Naive thymus-derived CD4-positive, alpha-beta T cell (primary cell): ENCODE measurements at regions not wholly inside any gene's neighbourhood (a gene's known extent, or its start where the extent isn't known, plus 50 kb on each side); places are given as distances from the start of the nearest gene placed in this dataset.
"Not testable (repeated sequence)": the region's sequence is repeated elsewhere in the genome, so short reads cannot be mapped to it uniquely, and the experiment has no call there.

Experiments used
- ATAC-seq: fragments of 150-1000 bp; cut with Tn5 transposase; 2 replicates; pipeline ENCODE4 v1.10.0; 2021; ENCODE audit warnings: mild to moderate bottlenecking, moderate library complexity
- CTCF ChIA-PET: fragments of 350-600 bp; sonication (Branson Sonifier 250); formaldehyde crosslinking; loops from one replicate; lab custom pipeline; 2021; ENCODE audit warnings: antibody characterized with exemption; lab: Charles Lee
- POLR2A ChIA-PET: fragments of 350-600 bp; sonication (Branson Sonifier 250); formaldehyde crosslinking; loops from one replicate; lab custom pipeline; 2021; ENCODE audit warnings: antibody characterized with exemption, inconsistent platforms; lab: Charles Lee
- DNase-seq, 9 donors: peaks; one replicate each; pipeline versions ENCODE4 v3.0.0 to v3.0.0-alpha.2; 2020 to 2022; ENCODE audit warnings: mixed read lengths in 1 of 9
- H3K27ac ChIP-seq: one replicate; pipeline ENCODE4 v1.7.0; 2013; ENCODE audit warnings: mild to moderate bottlenecking, low read depth, low read length, moderate library complexity
- H3K27me3 ChIP-seq, 2 donors: one replicate each; pipeline ENCODE4 v1.7.0; 2013; ENCODE audit warnings: low read length in 2 of 2, mild to moderate bottlenecking in 2 of 2, moderate library complexity in 2 of 2; ENCODE audit not compliant: control insufficient read depth in 2 of 2, insufficient read depth in 2 of 2
- H3K36me3 ChIP-seq, 3 experiments: 1 replicate in 2 of 3; 2 replicates in 1 of 3; pipeline ENCODE4 v1.7.0; 2013; ENCODE audit warnings: low read length in 3 of 3, mild to moderate bottlenecking in 3 of 3, moderate library complexity in 1 of 3; ENCODE audit not compliant: insufficient read depth in 3 of 3, control insufficient read depth in 2 of 3
- H3K4me1 ChIP-seq, 2 donors: one replicate each; pipeline ENCODE4 v1.7.0; 2013; ENCODE audit warnings: low read length in 2 of 2, mild to moderate bottlenecking in 2 of 2, moderate library complexity in 1 of 2; ENCODE audit not compliant: control insufficient read depth in 2 of 2, insufficient read depth in 2 of 2
- H3K4me3 ChIP-seq: 2 replicates; pipeline ENCODE4 v1.7.0; 2013; ENCODE audit warnings: mild to moderate bottlenecking, low read length
- H3K9me3 ChIP-seq, 3 experiments: 1 replicate in 2 of 3; 2 replicates in 1 of 3; pipeline ENCODE4 v1.7.0; 2013; ENCODE audit warnings: low read length in 3 of 3; ENCODE audit not compliant: control insufficient read depth in 2 of 3
- H3K27ac Mint-ChIP-seq, 9 donors: one replicate each; pipeline ENCODE4 v1.8.0; 2020 to 2022; ENCODE audit warnings: mixed read lengths in 9 of 9, mild to moderate bottlenecking in 8 of 9, moderate library complexity in 5 of 9, inconsistent platforms in 2 of 9
- H3K27me3 Mint-ChIP-seq, 5 donors: one replicate each; pipeline ENCODE4 v1.8.0; 2021 to 2022; ENCODE audit warnings: mixed read lengths in 5 of 5, mild to moderate bottlenecking in 1 of 5
- H3K36me3 Mint-ChIP-seq, 5 donors: one replicate each; pipeline ENCODE4 v1.8.0; 2020 to 2022; ENCODE audit warnings: mixed read lengths in 5 of 5, mild to moderate bottlenecking in 3 of 5, inconsistent platforms in 1 of 5
- H3K4me1 Mint-ChIP-seq, 7 donors: one replicate each; pipeline ENCODE4 v1.8.0; 2020 to 2022; ENCODE audit warnings: mixed read lengths in 7 of 7, mild to moderate bottlenecking in 3 of 7, inconsistent platforms in 1 of 7
- H3K4me3 Mint-ChIP-seq, 10 donors: one replicate each; pipeline ENCODE4 v1.8.0; 2020 to 2022; ENCODE audit warnings: mild to moderate bottlenecking in 10 of 10, mixed read lengths in 10 of 10, moderate library complexity in 6 of 10, inconsistent platforms in 2 of 10
- H3K9me3 Mint-ChIP-seq, 11 donors: one replicate each; pipeline ENCODE4 v1.8.0; 2020 to 2022; ENCODE audit warnings: mixed read lengths in 11 of 11, mild to moderate bottlenecking in 4 of 11, inconsistent platforms in 1 of 11, moderate library complexity in 1 of 11
- intact Hi-C, 2 donors: fragments of 100-400 bp; cut with micrococcal nuclease; formaldehyde crosslinking; loops; one replicate each; pipeline ENCODE4 v1.15.1; 2023

DNA sequence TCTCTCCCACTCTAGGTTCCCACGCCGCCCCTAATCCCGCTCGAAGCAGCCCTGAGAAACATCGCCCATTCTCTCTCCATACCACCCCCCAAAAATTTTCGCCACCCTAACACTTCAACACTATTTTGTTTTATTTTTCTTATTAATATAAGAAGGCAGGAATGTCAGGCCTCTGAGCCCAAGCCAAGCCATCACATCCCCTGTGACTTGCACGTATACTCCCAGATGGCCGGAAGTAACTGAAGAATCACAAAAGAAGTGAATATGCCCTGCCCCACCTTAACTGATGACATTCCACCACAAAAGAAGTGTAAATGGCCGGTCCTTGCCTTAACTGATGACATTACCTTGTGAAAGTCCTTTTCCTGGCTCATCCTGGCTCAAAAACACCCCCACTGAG is 127.2 kb upstream of the ADCY2 start:
- H3K27me3 Mint-ChIP-seq, H3K9me3 Mint-ChIP-seq, H3K4me1 ChIP-seq, H3K4me3 Mint-ChIP-seq, H3K36me3 Mint-ChIP-seq, H3K27ac ChIP-seq, H3K36me3 ChIP-seq, H3K4me3 ChIP-seq, DNase-seq, H3K27ac Mint-ChIP-seq, H3K9me3 ChIP-seq, CTCF ChIA-PET, intact Hi-C loops, H3K27me3 ChIP-seq, H3K4me1 Mint-ChIP-seq, ATAC-seq, POLR2A ChIA-PET: not testable (repeated sequence)

DNA sequence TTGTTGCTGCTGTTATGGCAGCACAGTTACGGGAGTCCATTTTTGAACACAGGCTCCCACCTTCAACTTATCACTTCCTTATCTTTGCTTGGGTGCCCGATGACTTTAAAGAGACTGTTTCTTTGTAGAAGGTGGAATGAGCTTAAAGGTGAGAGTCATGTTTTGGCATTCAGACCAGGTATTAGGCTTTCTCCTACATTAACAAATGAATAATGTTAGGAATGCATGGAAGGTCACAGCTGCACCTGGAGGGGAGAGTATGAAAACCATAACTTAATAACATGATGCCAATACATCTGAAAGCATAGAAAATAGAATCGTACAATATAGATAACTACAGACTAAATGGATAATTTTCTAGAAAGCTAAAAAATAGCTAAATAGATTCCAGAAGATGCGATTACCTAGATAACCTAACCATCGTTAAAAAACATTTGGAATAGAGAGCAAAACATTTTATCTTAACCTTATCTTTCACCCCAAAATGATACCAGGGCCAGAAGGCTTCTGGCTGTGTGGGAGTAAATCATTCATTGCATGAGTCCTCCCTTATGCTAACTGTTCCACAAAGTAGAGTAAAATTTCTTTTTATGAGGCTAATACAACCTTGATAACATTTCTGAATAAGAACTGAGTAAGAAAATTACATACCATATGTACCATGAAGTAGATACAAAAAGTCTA is 126.2 kb upstream of the ADCY2 start:
- POLR2A ChIA-PET, result no interaction called here
- DNase-seq (no peak), ATAC-seq (no peak)
- H3K4me3 ChIP-seq, result no peak overlapping the region
- no peaks in the 10 kb centered on the region for H3K9me3 ChIP-seq
- Mint-ChIP-seq H3K36me3 (no peaks in the 10 kb centered on the region), H3K9me3 (peaks cover 0 to 3% (median 0%) of the 10 kb centered on the region in 11 donors), H3K27me3 (no peaks in the 10 kb centered on the region), H3K4me1 (no peaks in the 10 kb centered on the region), H3K27ac (no peak overlapping the region), H3K4me3 (no peak overlapping the region)
- intact Hi-C loops, result no loop called here
- CTCF ChIA-PET, result no interaction called here
- no peaks in the 10 kb centered on the region for H3K36me3 ChIP-seq
- H3K27me3 ChIP-seq, result no peaks in the 10 kb centered on the region
- no peak overlapping the region for H3K27ac ChIP-seq
- H3K4me1 ChIP-seq, result no peaks in the 10 kb centered on the region

DNA sequence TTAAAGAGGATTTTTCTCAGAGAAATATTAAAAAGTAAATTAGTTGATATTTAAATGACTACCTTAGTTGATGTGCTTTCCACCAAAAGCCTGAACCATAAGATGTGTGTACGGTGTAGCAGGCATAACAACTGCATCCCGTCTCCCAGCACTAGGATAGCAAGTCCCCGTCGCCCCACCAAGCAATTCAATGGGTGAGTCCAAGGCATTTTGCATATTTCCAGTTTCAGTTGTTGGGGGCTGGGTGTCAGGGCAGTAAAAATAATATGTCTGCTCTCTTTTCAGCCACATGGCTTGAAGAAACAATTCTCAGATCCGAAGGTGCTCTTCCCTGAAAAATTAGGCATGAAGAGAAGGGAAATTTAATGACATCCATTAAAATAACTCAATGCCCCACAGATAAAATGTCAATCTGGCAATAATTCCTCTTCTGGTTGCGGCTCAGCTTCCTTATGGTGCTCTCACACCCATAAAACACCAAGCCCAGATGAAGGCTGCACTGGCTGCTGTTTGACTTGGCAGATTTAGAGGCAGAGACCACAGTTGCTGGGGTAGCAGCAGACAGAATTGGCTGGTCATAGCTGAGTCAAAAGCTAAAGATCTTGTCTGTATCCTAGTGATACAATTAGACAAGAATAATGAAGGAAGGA is 124.4 kb upstream of the ADCY2 start:
- peaks cover 0 to 4% (median 0%) of the 10 kb centered on the region in 11 donors for H3K9me3 Mint-ChIP-seq
- Histone ChIP-seq H3K27ac (no peak overlapping the region), H3K9me3 (no peaks in the 10 kb centered on the region), H3K36me3 (no peaks in the 10 kb centered on the region), H3K4me1 (no peaks in the 10 kb centered on the region), H3K27me3 (no peaks in the 10 kb centered on the region), H3K4me3 (no peak overlapping the region)
- ChIA-PET CTCF (no interaction called here), POLR2A (no interaction called here)
- no peaks in the 10 kb centered on the region for H3K36me3 Mint-ChIP-seq
- H3K4me3 Mint-ChIP-seq, result no peak overlapping the region
- intact Hi-C loops, result no loop called here
- H3K4me1 Mint-ChIP-seq, result no peaks in the 10 kb centered on the region
- H3K27ac Mint-ChIP-seq, result no peak overlapping the region
- ATAC-seq (no peak), DNase-seq (no peak)
- H3K27me3 Mint-ChIP-seq, result no peaks in the 10 kb centered on the region

DNA sequence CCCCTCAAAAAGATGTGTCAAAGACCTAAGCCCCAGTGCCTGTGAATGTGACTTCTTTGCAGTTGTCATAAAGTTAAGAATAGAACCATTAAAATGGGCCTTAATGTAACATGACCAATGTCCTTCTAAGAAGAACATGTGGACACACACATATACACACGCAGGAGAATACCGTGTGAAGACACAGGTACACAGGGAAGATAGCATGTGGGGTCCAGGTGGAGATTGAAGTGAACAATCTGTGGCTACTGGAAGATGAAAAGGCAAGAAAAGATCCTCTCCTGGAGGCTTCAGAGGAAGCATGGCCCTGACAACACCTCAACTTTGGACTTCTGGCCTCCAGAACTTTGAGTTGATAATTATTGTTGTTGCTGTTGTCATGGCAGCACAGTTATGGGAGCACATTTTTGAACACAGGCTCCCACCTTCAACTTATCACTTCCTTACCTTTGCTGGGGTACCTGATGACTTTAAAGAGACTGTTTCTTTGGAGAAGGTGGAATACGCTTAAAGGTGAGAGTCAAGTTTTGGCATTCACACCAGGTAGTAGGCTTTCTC is 123.5 kb upstream of the ADCY2 start:
- Histone ChIP-seq H3K9me3 (no peaks in the 10 kb centered on the region), H3K4me1 (no peaks in the 10 kb centered on the region), H3K36me3 (no peaks in the 10 kb centered on the region), H3K27ac (no peak overlapping the region), H3K4me3 (no peak overlapping the region), H3K27me3 (no peaks in the 10 kb centered on the region)
- Mint-ChIP-seq H3K4me3 (no peak overlapping the region), H3K27ac (no peak overlapping the region), H3K9me3 (peaks cover 0 to 4% (median 0%) of the 10 kb centered on the region in 11 donors), H3K27me3 (no peaks in the 10 kb centered on the region), H3K36me3 (no peaks in the 10 kb centered on the region), H3K4me1 (no peaks in the 10 kb centered on the region)
- intact Hi-C loops, result no loop called here
- POLR2A ChIA-PET, result no interaction called here
- ATAC-seq, result no peak
- CTCF ChIA-PET, result no interaction called here
- no peak for DNase-seq

DNA sequence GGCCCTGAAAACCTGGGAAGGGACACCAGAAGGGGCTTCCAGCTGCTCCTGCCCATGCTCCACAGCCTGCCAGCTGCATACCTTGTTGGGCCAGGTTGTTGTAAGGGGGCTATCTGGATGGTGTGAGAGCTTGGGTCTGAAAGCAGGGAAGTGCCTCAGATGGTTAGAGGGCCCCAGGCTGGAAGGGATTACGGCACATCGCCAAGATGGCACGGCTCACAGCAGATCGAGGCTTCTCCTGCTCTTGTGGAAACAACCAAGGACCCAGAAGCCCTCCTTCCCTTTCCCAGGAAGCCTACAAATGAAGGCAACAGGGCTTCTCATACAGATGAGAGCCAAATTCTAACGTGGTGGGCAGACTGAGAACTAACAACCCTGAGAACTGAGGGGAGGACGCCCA is 121.7 kb upstream of the ADCY2 start:
- H3K27me3 Mint-ChIP-seq, result no peaks in the 10 kb centered on the region
- no peaks in the 10 kb centered on the region for H3K36me3 Mint-ChIP-seq
- Histone ChIP-seq H3K27ac (no peak overlapping the region), H3K4me1 (no peaks in the 10 kb centered on the region), H3K27me3 (no peaks in the 10 kb centered on the region), H3K36me3 (no peaks in the 10 kb centered on the region), H3K4me3 (no peak overlapping the region), H3K9me3 (no peaks in the 10 kb centered on the region)
- no peak overlapping the region for H3K4me3 Mint-ChIP-seq
- CTCF ChIA-PET, result no interaction called here
- no peak overlapping the region for H3K27ac Mint-ChIP-seq
- no peak for ATAC-seq
- H3K4me1 Mint-ChIP-seq, result no peaks in the 10 kb centered on the region
- DNase-seq, result no peak
- intact Hi-C loops, result no loop called here
- POLR2A ChIA-PET, result no interaction called here
- H3K9me3 Mint-ChIP-seq, result peaks cover 0 to 4% (median 0%) of the 10 kb centered on the region in 11 donors

DNA sequence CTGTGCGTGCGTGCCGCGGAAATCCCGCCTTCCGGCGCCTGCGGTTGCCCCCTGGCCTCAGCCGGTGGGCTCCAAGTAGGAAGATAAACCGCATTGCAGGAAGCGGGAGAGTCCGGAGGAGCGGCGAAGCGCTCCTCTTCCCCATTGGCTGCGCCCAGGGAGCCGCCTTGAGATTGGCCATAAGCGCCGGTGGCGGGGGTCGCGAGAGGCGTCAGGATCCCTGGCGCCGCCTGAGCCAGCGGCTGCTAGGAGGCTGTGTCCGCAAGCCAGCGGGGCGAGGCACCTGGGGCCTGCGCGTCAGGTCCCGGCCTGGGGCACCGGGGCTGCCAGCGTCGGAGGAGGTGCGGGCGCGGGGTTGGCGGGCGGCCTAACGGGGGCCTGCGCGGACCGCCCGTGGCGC is 106.3 kb upstream of the ADCY2 start:
- not testable (repeated sequence) for H3K4me1 Mint-ChIP-seq

DNA sequence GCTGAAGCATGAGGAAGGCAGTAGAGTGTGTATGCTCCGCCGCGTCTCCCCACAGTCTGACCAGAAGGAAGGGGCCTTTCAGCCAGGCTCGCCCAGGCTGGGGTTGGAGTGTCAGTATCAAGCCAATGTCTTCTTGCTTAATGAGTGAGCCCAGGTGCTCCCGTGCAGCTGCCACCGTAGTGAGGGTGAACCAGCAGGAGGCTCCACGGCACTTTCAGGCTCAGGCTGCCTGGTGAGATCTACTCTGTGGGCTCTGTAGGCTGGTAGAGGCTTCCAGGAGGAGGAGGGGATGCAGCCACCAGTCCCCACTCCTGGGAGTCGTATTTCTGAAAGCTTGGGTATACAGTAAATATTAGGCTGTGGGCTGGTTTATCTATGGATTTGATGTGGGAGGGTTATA is 98.1 kb upstream of the ADCY2 start:
- CTCF ChIA-PET, result not testable (repeated sequence)

More for the DNA sequence above, 106.3 kb upstream of the ADCY2 start:
- intact Hi-C loops, DNase-seq, CTCF ChIA-PET, H3K4me3 ChIP-seq, H3K27ac ChIP-seq, H3K36me3 Mint-ChIP-seq, H3K4me3 Mint-ChIP-seq, H3K27ac Mint-ChIP-seq, H3K27me3 Mint-ChIP-seq, ATAC-seq, H3K36me3 ChIP-seq, H3K27me3 ChIP-seq, H3K9me3 ChIP-seq, POLR2A ChIA-PET, H3K4me1 ChIP-seq, H3K9me3 Mint-ChIP-seq: not testable (repeated sequence)

More for the DNA sequence above, 98.1 kb upstream of the ADCY2 start:
- ATAC-seq, H3K4me1 Mint-ChIP-seq, H3K27ac ChIP-seq, H3K36me3 Mint-ChIP-seq, H3K27me3 Mint-ChIP-seq, H3K27ac Mint-ChIP-seq, H3K27me3 ChIP-seq, H3K4me3 Mint-ChIP-seq, intact Hi-C loops, H3K4me3 ChIP-seq, DNase-seq, POLR2A ChIA-PET, H3K4me1 ChIP-seq, H3K36me3 ChIP-seq, H3K9me3 ChIP-seq: not testable (repeated sequence)
- H3K9me3 Mint-ChIP-seq, result peaks cover 0 to 16% (median 2%) of the 10 kb centered on the region in 11 donors
